ENCODE measurements at regions not wholly inside any gene's neighbourhood (a gene's known extent, or its start where the extent isn't known, plus 50 kb on each side); places are given as distances from the start of the nearest gene placed in this dataset.

DNA sequence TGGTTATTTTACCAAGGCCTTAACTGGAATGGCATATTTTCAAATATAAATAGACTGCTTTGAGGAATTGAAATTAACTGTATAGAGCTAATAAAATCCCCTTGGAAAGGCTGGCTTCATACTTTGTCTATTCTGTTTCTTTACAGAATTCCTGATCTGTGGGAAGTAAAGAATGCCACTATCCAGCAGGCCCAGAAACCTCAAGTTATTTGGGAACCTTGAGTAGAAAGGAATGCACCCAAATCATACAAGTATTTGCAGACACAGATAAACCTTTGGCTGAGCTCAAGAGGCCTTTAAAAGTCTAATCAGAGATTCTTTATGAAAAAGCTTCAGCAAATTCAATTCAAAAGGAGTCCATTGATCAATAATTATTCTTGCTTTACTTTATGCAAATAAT lies 975.7 kb upstream of the PABPC4L start:
- TF ChIP-seq, protein P1, sequence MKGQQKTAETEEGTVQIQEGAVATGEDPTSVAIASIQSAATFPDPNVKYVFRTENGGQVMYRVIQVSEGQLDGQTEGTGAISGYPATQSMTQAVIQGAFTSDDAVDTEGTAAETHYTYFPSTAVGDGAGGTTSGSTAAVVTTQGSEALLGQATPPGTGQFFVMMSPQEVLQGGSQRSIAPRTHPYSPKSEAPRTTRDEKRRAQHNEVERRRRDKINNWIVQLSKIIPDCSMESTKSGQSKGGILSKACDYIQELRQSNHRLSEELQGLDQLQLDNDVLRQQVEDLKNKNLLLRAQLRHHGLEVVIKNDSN (IDR thresholded peaks at IDR 0.05): no peak
- TF ChIP-seq EP300 (IDR thresholded peaks at IDR 0.05; ENCODE audit: borderline replicate concordance) (no peak), RAD21 (IDR thresholded peaks at IDR 0.05; ENCODE audit: low read depth) (no peak), YY1 (IDR thresholded peaks at IDR 0.05; ENCODE audit: low read depth) (no peak), EGR1 (IDR thresholded peaks at IDR 0.05) (no peak)
- TF ChIP-seq, protein P2, sequence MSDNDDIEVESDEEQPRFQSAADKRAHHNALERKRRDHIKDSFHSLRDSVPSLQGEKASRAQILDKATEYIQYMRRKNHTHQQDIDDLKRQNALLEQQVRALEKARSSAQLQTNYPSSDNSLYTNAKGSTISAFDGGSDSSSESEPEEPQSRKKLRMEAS (IDR thresholded peaks at IDR 0.05): no peak
- TF ChIP-seq, protein P3, sequence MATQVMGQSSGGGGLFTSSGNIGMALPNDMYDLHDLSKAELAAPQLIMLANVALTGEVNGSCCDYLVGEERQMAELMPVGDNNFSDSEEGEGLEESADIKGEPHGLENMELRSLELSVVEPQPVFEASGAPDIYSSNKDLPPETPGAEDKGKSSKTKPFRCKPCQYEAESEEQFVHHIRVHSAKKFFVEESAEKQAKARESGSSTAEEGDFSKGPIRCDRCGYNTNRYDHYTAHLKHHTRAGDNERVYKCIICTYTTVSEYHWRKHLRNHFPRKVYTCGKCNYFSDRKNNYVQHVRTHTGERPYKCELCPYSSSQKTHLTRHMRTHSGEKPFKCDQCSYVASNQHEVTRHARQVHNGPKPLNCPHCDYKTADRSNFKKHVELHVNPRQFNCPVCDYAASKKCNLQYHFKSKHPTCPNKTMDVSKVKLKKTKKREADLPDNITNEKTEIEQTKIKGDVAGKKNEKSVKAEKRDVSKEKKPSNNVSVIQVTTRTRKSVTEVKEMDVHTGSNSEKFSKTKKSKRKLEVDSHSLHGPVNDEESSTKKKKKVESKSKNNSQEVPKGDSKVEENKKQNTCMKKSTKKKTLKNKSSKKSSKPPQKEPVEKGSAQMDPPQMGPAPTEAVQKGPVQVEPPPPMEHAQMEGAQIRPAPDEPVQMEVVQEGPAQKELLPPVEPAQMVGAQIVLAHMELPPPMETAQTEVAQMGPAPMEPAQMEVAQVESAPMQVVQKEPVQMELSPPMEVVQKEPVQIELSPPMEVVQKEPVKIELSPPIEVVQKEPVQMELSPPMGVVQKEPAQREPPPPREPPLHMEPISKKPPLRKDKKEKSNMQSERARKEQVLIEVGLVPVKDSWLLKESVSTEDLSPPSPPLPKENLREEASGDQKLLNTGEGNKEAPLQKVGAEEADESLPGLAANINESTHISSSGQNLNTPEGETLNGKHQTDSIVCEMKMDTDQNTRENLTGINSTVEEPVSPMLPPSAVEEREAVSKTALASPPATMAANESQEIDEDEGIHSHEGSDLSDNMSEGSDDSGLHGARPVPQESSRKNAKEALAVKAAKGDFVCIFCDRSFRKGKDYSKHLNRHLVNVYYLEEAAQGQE (IDR thresholded peaks at IDR 0.05; ENCODE audit: low read depth): no peak
